ENCODE measurements at regions not wholly inside any gene's neighbourhood (a gene's known extent, or its start where the extent isn't known, plus 50 kb on each side); places are given as distances from the start of the nearest gene placed in this dataset.
"Not testable (repeated sequence)": the region's sequence is repeated elsewhere in the genome, so short reads cannot be mapped to it uniquely, and the experiment has no call there.

DNA sequence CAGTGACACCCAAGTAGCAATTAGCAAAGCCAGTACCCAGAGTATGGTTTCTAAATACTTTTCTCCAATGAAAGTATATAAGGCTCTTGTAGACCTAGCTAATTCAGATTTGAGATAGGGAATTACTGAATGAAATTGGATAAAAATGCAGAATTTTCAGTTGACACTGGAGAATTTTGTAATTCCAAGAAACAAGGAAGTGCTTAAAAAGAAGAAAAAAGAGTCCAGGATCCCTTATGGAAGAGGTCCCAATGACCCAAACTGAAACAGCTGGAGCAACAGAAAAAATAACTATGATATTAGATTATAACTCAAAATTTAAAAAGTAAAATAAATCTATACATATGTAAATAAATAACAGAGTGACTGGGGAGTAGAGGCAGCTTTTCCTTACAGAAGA, 335.2 kb downstream of the C3orf38 start:
- Histone ChIP-seq H3K36me3 (replicated peaks; ENCODE audit: control insufficient read depth, insufficient read depth, low read length) (no peaks in the 10 kb centered on the region), H3K27me3 (ENCODE audit: control insufficient read depth, insufficient read depth, low read length) (no peaks in the 10 kb centered on the region), H3K4me3 (ENCODE audit: insufficient read depth, low read depth, low read length) (no peak overlapping the region)
- no peak for DNase-seq

DNA sequence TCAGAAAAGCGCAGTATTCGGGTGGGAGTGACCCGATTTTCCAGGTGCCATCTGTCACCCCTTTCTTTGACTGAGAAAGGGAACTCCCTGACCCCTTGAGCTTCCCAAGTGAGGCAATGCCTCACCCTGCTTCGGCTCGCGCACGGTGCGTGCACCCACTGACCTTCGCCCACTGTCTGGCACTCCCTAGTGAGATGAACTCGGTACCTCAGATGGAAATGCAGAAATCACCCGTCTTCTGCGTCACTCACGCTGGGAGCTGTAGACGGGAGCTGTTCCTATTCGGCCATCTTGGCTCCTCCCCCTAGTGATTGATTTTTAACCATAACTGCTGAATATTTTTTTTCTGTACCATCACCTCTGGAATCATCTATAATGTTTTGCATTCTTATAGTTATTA, 359.1 kb downstream of the C3orf38 start:
- peak overlapping the region; percentile 22; the same call in 1 of the 2 replicates for H3K4me3 ChIP-seq (ENCODE audit: insufficient read depth, low read depth, low read length)
- not testable (repeated sequence) for H3K27me3 ChIP-seq (ENCODE audit: control insufficient read depth, insufficient read depth, low read length); DNase-seq; H3K36me3 ChIP-seq (replicated peaks; ENCODE audit: control insufficient read depth, insufficient read depth, low read length)

DNA sequence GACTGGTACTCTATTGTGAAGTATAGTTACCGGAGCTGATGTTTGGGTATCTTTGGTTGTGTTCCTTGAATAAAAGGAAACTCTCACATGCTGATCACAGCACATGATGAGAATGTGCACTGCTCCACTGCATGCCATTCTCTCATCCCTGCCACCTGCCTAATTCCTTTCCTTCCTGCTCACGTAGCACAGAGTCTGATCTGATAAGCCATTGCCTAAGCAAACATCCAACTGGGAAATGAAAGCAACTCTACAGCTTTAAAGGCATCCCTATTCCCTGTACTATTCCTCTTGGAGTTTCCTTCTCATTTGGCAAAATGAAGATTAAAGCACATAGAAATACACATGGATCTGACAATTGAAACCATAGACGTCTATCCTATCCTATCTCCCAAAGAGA, 359.8 kb downstream of the C3orf38 start:
- H3K27me3 ChIP-seq (ENCODE audit: control insufficient read depth, insufficient read depth, low read length): no peaks in the 10 kb centered on the region
- H3K4me3 ChIP-seq (ENCODE audit: insufficient read depth, low read depth, low read length): no peak overlapping the region
- H3K36me3 ChIP-seq (replicated peaks; ENCODE audit: control insufficient read depth, insufficient read depth, low read length): no peaks in the 10 kb centered on the region
- DNase-seq: no peak

DNA sequence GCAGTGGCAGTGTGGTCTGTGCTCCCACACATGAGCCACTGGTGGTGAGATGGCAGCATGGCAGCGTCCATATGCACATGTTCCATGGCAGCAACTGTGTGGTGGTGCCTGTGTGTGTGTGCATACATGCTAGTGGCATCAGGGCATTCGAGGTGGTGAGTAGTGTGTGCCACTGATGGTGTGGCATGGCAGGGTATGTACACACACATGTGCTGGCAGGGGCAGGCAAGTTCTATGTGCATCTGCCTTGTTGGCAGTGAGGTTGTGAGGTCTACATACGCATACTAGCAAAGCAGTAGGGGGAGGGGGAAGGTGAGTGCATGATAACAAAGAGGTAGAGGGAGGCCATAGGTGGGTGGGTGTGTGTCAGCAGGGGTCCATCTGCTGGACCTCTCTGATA, 378.7 kb downstream of the C3orf38 start:
- Histone ChIP-seq H3K36me3 (replicated peaks; ENCODE audit: control insufficient read depth, insufficient read depth, low read length) (no peaks in the 10 kb centered on the region), H3K27me3 (ENCODE audit: control insufficient read depth, insufficient read depth, low read length) (no peaks in the 10 kb centered on the region)
- no peak for DNase-seq

DNA sequence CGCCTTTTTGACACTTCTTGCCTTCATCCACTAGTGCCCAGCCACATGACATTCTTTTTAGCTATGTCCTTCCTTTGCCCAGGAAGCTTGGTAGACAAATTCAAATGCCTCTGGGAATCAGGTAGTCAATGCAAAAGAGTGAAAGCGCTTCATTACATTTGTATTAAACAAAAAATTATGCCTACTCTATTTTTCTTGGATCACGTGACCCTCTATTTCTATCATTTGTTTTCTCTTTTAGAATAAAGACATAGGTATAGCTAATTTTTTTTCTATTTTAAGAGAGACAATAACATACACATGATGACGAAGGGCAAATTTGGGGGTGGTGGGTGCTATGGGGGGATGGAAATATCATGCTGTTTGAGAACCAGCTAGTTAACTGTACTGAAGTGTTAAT, 384.8 kb downstream of the C3orf38 start:
- Histone ChIP-seq H3K27me3 (ENCODE audit: control insufficient read depth, insufficient read depth, low read length) (no peaks in the 10 kb centered on the region), H3K36me3 (replicated peaks; ENCODE audit: control insufficient read depth, insufficient read depth, low read length) (no peaks in the 10 kb centered on the region), H3K4me3 (ENCODE audit: insufficient read depth, low read depth, low read length) (no peak overlapping the region)
- DNase-seq: no peak

More for the DNA sequence above, 378.7 kb downstream of the C3orf38 start:
- H3K4me3 ChIP-seq (ENCODE audit: insufficient read depth, low read depth, low read length): no peak overlapping the region

DNA sequence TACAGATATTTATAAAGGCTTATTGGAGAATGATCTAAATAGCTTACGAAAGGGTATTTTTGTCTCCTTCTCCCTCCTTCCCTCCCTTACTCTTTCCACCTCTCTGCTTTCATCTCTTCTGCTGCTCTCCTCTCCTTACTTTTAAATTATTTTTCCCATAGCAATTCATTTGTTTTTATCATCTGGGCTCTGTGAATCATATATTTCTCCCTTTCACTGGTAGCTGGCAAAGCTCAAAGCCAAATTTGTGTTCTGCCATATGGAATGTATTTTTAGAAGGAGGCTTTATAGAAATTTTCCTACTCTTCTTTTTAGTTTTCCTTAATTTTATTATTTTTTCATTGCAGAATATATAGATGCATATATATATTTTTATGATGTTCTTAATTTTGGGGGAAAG, 385.8 kb downstream of the C3orf38 start:
- no peak for DNase-seq
- Histone ChIP-seq H3K27me3 (ENCODE audit: control insufficient read depth, insufficient read depth, low read length) (no peaks in the 10 kb centered on the region), H3K36me3 (replicated peaks; ENCODE audit: control insufficient read depth, insufficient read depth, low read length) (no peaks in the 10 kb centered on the region), H3K4me3 (ENCODE audit: insufficient read depth, low read depth, low read length) (no peak overlapping the region)

DNA sequence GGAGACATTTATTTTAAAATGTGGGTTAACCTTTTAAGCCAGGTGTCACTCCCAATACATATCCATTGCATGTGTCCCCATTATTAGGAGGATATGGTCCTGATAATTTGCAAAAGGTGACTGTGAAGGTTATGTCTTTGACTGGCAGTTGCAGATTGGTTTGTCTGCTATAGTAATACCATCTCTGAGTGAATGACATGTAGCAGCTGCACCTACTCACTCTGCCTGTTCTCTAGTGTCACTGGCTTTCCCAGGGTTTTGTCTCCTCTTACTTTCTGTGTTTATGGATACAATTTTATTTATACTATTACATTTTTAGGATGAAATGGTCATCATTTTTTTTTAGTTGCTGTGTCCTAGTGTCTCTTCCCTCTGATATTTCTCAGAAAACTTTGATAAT, 393.2 kb downstream of the C3orf38 start:
- no peak overlapping the region for H3K4me3 ChIP-seq (ENCODE audit: insufficient read depth, low read depth, low read length)
- no peaks in the 10 kb centered on the region for H3K27me3 ChIP-seq (ENCODE audit: control insufficient read depth, insufficient read depth, low read length)
- no peak for DNase-seq
- H3K36me3 ChIP-seq (replicated peaks; ENCODE audit: control insufficient read depth, insufficient read depth, low read length): no peaks in the 10 kb centered on the region

DNA sequence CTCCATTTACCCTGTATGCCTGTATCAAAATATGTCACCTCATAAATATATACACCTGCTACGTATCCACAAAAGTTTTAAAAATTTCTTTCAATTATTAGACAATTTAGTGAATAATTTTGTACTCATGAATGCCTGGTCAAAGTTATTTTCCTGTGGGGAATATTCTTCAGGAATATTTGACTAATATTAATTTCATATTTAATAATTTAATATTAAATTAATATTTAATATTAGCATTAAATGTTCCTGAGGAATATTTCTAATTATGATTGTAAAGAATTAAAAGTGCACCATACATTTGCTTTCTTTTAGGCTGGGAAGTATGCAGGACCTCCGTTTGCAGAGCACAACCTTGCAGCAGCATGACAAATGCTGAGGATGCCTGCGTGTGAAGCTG, 422.7 kb downstream of the C3orf38 start:
- Histone ChIP-seq H3K27me3 (ENCODE audit: control insufficient read depth, insufficient read depth, low read length) (no peaks in the 10 kb centered on the region), H3K4me3 (ENCODE audit: insufficient read depth, low read depth, low read length) (no peak overlapping the region), H3K36me3 (replicated peaks; ENCODE audit: control insufficient read depth, insufficient read depth, low read length) (no peaks in the 10 kb centered on the region)
- no peak for DNase-seq

DNA sequence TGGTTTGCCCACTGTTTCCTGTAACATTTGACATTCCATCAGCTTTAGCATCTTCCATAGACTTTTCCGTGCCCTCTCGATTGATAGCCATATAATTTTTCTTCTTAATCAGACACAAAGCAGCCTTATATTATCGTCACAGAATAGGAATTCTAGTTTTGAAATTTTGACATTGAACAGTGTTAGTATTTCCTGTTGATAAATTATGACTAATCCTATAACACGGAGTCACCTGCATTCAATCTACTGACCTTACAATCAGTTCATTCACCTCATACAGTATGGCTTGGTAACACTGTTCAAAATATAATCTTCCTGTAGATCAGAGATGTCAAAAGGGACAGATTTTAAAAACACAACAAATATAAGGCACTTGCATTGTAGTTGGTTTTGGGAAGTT, 423.7 kb downstream of the C3orf38 start:
- H3K36me3 ChIP-seq (replicated peaks; ENCODE audit: control insufficient read depth, insufficient read depth, low read length): no peaks in the 10 kb centered on the region
- no peak for DNase-seq

DNA sequence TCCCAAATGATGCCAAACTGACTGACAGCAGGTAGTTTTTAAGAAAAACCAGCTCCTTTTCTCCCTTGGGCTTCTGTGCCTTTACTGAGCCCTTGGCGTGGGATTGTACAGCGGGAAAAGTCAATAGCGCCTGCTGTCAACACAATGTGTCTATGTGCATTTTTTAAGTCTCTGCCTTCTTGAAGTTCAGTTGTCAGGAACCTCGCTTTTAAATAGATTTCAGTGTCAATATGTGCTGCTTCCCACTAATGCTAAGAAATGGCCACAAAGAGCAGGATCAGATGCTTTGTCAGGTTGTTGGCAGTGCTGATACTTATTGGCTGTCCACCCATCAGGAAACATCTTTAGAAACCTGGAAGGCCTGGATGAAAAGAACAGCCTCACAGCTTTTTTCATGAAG, 424.4 kb downstream of the C3orf38 start:
- DNase-seq: no peak
- Histone ChIP-seq H3K27me3 (ENCODE audit: control insufficient read depth, insufficient read depth, low read length) (no peaks in the 10 kb centered on the region), H3K36me3 (replicated peaks; ENCODE audit: control insufficient read depth, insufficient read depth, low read length) (no peaks in the 10 kb centered on the region), H3K4me3 (ENCODE audit: insufficient read depth, low read depth, low read length) (no peak overlapping the region)

More for the DNA sequence above, 423.7 kb downstream of the C3orf38 start:
- no peak overlapping the region for H3K4me3 ChIP-seq (ENCODE audit: insufficient read depth, low read depth, low read length)
- H3K27me3 ChIP-seq (ENCODE audit: control insufficient read depth, insufficient read depth, low read length): no peaks in the 10 kb centered on the region

DNA sequence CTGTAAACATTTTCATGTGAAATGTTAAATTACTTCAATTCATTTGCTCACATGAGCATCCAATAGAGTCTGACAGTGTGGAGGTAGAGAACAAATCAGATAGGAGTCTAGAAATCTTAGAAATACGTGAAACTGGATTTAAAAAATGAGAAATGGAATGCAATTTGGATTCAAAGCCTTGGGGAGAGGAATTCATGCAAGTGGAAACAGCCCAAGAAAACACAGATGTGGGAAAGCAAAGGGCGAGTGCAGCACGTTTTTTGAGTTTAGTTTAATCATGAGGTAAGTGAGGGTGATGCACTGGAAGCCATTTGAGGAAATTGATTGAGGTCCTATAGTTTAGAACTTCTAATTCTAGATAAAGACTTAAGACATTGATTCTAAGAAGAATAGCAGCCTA, 434.7 kb downstream of the C3orf38 start:
- H3K27me3 ChIP-seq (ENCODE audit: control insufficient read depth, insufficient read depth, low read length): no peaks in the 10 kb centered on the region
- H3K36me3 ChIP-seq (replicated peaks; ENCODE audit: control insufficient read depth, insufficient read depth, low read length): no peaks in the 10 kb centered on the region
- H3K4me3 ChIP-seq (ENCODE audit: insufficient read depth, low read depth, low read length): no peak overlapping the region
- DNase-seq: no peak

DNA sequence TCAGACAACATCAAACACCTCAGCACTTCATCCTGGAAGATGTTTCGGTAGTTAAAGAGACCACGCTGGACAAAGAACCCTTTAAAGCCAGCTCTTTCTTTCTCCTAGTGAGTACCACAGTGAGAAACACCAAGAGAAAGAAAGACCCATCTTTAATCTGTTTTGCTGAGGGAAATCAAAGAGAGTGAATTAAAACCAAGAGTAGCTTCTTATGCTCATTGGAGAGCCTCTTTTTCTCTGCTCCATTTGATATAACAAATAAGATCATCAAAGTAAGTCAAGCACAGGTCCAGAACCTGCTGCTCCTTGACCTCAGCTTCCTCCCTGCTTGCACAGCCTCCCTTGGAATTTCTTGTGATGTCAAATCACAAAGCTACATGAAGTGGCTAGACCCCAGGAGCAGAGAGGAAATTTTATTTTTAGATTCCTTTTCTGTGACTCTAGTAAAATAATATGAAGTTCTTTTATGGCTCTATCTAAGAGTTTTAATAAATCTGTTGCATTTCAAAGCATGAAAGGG, 436.4 kb downstream of the C3orf38 start:
- no peak overlapping the region for H3K4me3 ChIP-seq (ENCODE audit: insufficient read depth, low read depth, low read length)
- DNase-seq: no peak
- H3K36me3 ChIP-seq (replicated peaks; ENCODE audit: control insufficient read depth, insufficient read depth, low read length): no peaks in the 10 kb centered on the region
- no peaks in the 10 kb centered on the region for H3K27me3 ChIP-seq (ENCODE audit: control insufficient read depth, insufficient read depth, low read length)

DNA sequence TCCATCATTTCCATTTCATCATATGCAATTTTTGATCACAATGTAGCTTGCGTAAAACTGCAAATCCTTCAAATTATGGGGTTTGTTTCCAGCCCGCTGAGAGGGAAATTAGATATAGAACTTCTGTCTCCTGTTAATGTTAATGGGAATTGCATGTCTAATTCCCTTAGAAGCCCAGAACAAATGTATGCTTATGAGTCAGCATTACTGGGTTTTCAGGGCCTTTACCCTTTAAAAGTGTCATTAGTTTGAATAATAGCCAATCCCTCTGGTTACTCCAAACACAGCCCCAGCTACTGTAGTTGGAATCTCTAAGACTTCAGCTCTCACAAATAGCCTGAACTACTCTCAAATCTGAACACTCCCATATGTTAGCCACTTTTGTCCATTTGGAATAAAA, 439.4 kb downstream of the C3orf38 start:
- DNase-seq: no peak
- Histone ChIP-seq H3K4me3 (ENCODE audit: insufficient read depth, low read depth, low read length) (no peak overlapping the region), H3K27me3 (ENCODE audit: control insufficient read depth, insufficient read depth, low read length) (no peaks in the 10 kb centered on the region), H3K36me3 (replicated peaks; ENCODE audit: control insufficient read depth, insufficient read depth, low read length) (no peaks in the 10 kb centered on the region)

DNA sequence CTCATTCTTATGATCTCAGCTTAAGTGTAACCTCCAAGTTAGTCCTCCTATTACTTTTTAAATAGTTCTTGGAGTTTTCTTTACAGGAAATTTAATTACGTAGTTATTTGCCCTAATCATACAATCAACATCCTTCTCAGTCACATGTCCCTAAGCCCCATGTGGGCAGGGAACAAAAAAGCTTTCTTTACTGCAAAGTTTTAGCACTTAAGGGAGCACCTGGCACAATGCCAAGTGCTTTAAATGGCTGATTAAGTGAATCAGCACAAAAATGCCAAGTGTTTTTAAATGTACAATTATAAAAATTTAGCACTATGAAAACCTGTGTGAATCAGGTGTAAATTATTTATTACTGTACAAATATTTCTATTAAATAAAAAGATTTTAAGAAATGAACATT, 445.3 kb downstream of the C3orf38 start:
- no peak overlapping the region for H3K4me3 ChIP-seq (ENCODE audit: insufficient read depth, low read depth, low read length)
- H3K36me3 ChIP-seq (replicated peaks; ENCODE audit: control insufficient read depth, insufficient read depth, low read length): no peaks in the 10 kb centered on the region
- no peak for DNase-seq
- H3K27me3 ChIP-seq (ENCODE audit: control insufficient read depth, insufficient read depth, low read length): no peaks in the 10 kb centered on the region

DNA sequence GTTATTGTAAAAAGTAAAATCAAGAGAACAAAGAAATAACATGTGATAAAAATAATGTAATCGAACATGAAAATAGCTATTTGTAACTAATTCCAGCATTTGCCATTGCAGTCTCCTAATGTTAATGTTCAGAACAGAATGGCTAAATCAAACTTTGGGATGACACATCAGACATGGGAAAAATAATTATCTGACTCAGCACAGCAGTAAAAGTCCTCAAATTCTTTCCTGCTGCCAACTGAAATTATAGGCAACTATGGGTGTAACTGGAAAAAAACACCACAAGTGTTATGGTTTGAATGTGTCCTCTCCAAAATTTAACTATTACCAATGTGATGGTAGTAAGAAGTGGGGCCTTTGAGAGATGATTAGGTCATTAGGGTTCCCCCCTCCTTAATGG, 446.7 kb downstream of the C3orf38 start:
- Histone ChIP-seq H3K27me3 (ENCODE audit: control insufficient read depth, insufficient read depth, low read length) (no peaks in the 10 kb centered on the region), H3K4me3 (ENCODE audit: insufficient read depth, low read depth, low read length) (no peak overlapping the region), H3K36me3 (replicated peaks; ENCODE audit: control insufficient read depth, insufficient read depth, low read length) (no peaks in the 10 kb centered on the region)
- no peak for DNase-seq

DNA sequence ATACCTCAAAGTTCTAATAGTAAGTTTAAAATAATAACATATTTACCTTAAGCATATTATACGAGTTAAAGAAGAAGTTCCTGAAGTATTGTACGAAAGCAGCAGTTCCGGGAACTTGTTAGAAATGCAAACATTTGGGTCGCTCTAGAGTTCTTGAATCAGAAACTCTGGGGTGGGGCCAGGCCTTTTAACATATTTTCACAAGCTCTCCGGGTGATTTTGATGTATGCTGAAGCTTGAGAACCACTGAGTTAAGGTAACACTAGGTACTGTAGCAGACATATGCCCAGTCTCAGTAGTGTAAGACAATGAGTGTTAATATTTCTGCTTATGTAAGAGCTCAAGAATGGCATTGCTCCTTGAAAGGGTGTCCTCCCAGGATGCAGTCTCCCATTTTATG, 461.1 kb downstream of the C3orf38 start:
- DNase-seq: no peak
- Histone ChIP-seq H3K4me3 (ENCODE audit: insufficient read depth, low read depth, low read length) (no peak overlapping the region), H3K36me3 (replicated peaks; ENCODE audit: control insufficient read depth, insufficient read depth, low read length) (no peaks in the 10 kb centered on the region), H3K27me3 (ENCODE audit: control insufficient read depth, insufficient read depth, low read length) (no peaks in the 10 kb centered on the region)
